OCI-LY7 (cell line): ENCODE measurements at regions not wholly inside any gene's neighbourhood (a gene's known extent, or its start where the extent isn't known, plus 50 kb on each side); places are given as distances from the start of the nearest gene placed in this dataset.

ENCODE experiments used
- CTCF ChIP-seq: fragments of 200-600 bp; sonication (generic); conservative IDR thresholded peaks from 2 replicates; pipeline ENCODE4 v1.5.1; 2014; ENCODE audit warnings: mild to moderate bottlenecking, antibody characterized with exemption, low read length, moderate library complexity, mixed read lengths
- EZH2phosphoT487 ChIP-seq: fragments of 200-600 bp; sonication (generic); IDR thresholded peaks from 2 replicates; pipeline ENCODE4 v1.6.1; 2018; ENCODE audit warnings: low read depth, borderline replicate concordance, mild to moderate bottlenecking, mixed run types, antibody characterized with exemption, low read length, moderate library complexity, mixed read lengths

DNA sequence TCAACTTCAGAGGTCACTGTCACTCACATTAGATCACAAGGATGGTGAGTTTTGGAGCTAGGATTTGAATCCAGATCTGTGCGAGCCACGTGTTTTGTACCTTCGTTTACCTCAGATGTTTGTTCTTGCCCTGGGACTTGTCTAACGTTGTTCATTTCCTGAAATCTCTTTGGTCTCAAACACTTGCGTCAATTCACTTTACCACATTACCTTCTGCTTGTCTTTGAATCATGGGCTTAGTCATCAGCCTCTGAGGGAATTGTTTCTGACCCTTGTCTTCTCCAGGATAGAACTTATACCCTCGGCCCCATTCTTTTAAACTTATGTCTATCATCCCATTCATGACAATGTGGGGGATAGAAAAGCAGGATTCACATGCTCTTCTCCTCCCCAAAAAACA lies 282.7 kb downstream of the DCDC2C start:
- TF ChIP-seq EZH2phosphoT487 (no peak), CTCF (no peak)
